ENCODE measurements at regions not wholly inside any gene's neighbourhood (a gene's known extent, or its start where the extent isn't known, plus 50 kb on each side); places are given as distances from the start of the nearest gene placed in this dataset.

DNA sequence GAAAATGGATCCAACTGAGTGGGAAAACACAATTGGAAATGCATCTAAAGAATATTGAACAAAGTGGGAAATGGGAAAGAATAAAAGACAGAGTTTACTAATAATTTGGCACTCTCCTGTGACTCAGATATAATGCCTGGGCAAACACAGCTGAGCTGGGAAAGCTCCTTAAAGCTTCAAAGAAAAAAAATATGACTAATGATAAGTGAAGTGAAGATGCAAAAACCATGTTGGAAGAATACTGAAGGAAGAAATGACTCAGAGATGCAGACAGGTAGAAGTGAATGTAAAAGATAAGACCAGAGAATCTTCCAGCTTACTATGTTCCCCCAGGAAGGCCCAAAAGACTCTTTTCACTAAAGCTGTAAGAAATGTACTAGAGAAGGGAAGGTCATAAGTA, 62.4 kb upstream of the FOXG1 start:
- Histone ChIP-seq H3K36me3 (no peaks in the 10 kb centered on the region), H3K9me3 (no peaks in the 10 kb centered on the region), H3K27me3 (no peaks in the 10 kb centered on the region), H3K4me3 (ENCODE audit: low read depth, low read length) (no peak overlapping the region), H3K4me1 (no peaks in the 10 kb centered on the region)
- DNase-seq = no peak
- TF ChIP-seq, protein P1, sequence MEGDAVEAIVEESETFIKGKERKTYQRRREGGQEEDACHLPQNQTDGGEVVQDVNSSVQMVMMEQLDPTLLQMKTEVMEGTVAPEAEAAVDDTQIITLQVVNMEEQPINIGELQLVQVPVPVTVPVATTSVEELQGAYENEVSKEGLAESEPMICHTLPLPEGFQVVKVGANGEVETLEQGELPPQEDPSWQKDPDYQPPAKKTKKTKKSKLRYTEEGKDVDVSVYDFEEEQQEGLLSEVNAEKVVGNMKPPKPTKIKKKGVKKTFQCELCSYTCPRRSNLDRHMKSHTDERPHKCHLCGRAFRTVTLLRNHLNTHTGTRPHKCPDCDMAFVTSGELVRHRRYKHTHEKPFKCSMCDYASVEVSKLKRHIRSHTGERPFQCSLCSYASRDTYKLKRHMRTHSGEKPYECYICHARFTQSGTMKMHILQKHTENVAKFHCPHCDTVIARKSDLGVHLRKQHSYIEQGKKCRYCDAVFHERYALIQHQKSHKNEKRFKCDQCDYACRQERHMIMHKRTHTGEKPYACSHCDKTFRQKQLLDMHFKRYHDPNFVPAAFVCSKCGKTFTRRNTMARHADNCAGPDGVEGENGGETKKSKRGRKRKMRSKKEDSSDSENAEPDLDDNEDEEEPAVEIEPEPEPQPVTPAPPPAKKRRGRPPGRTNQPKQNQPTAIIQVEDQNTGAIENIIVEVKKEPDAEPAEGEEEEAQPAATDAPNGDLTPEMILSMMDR (IDR thresholded peaks at IDR 0.05; ENCODE audit: low read depth, low read length) = no peak

DNA sequence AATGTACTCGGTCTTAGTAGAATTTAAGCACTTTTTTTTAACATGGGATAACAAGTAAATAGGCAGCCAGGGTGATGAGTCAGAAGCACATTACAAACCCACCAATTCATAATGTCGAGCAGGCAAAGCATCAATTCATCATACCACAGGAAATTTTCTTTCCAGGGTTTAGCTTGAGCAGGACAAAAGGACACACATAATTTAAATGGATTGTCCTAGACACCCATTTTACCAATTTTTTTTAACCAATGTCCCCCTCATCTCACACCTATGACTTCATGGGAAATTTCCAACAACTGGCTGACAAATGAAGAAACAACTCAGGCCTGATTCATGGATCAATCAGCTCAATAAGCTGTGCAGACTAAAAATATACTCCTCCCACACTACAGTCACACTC, 58.8 kb upstream of the FOXG1 start:
- no peaks in the 10 kb centered on the region for H3K36me3 ChIP-seq
- H3K4me1 ChIP-seq = no peaks in the 10 kb centered on the region
- TF ChIP-seq, protein P1 (IDR thresholded peaks at IDR 0.05; ENCODE audit: low read depth, low read length) = no peak
- no peaks in the 10 kb centered on the region for H3K27me3 ChIP-seq
- no peak for DNase-seq
- no peaks in the 10 kb centered on the region for H3K9me3 ChIP-seq
- H3K4me3 ChIP-seq (ENCODE audit: low read depth, low read length) = no peak overlapping the region

DNA sequence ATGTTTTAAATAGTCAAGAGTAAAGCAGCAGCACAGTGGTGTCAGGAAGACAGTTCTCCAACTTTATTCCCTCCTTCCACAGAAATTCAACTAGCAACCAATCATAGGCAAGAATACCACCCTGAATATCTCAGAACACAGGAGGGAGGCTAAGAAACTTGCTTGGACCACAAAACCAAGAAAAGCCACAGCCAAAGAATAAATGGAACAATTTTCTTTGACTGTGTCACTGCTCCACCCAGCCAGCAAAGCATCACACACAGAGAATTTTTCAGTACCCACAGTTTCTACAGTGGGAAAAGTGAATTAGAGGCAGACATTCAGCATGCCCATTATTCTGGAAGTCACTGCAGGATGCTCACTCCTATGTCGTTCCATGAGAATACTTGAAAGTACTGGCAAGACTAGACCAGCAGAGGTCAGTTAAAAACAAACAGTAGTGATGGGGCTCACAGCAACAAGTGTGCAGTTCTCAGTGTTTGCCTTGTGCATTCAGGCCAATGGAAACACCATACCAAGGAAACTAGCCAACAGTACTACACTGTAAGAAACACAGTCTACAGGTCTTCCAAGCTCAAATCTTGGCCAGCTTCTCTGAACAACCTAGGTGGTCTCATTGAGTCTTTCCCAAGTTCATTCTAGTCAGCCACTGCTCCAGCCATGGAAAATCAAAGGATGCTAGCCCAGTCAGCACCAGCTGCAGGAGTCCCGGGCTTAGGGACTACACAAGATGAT, 56.8 kb upstream of the FOXG1 start:
- Histone ChIP-seq H3K4me1 (no peaks in the 10 kb centered on the region), H3K27me3 (no peaks in the 10 kb centered on the region), H3K36me3 (no peaks in the 10 kb centered on the region), H3K9me3 (no peaks in the 10 kb centered on the region), H3K4me3 (ENCODE audit: low read depth, low read length) (no peak overlapping the region)
- no peak for DNase-seq
- TF ChIP-seq, protein P1 (IDR thresholded peaks at IDR 0.05; ENCODE audit: low read depth, low read length) = no peak
